H1 (cell line): ENCODE measurements at regions not wholly inside any gene's neighbourhood (a gene's known extent, or its start where the extent isn't known, plus 50 kb on each side); places are given as distances from the start of the nearest gene placed in this dataset.

ENCODE experiments used
- ATF2 ChIP-seq: IDR thresholded peaks from 2 replicates; pipeline ENCODE4 v1.6.1; 2012; ENCODE audit warnings: low read length, inconsistent platforms
- HDAC6 ChIP-seq: IDR thresholded peaks from one replicate; pipeline ENCODE4 v1.7.1; 2012; ENCODE audit warnings: low read depth, mild to moderate bottlenecking, inconsistent platforms, low read length, moderate library complexity
- KDM1A ChIP-seq: fragments of 200-600, 300-600 bp; sonication (generic); IDR thresholded peaks from 2 replicates; pipeline ENCODE4 v1.7.1; 2016; ENCODE audit warnings: mild to moderate bottlenecking, low read length, borderline replicate concordance
- KDM5A ChIP-seq: fragments of 200-600 bp; IDR thresholded peaks from 2 replicates; pipeline ENCODE4 v1.7.1; 2012; ENCODE audit warnings: mild to moderate bottlenecking, low read length, inconsistent platforms, mixed read lengths
- SUZ12 ChIP-seq: fragments of 200-600 bp; sonication (generic); IDR thresholded peaks from 2 replicates; pipeline ENCODE4 v1.6.1; 2012; ENCODE audit warnings: mild to moderate bottlenecking, inconsistent platforms, low read length, moderate library complexity, mixed read lengths

GRCh38 chr11:107271425-107271824 is 186.2 kb downstream of the CWF19L2 start (continued):
- TF ChIP-seq KDM5A, result no peak
- TF ChIP-seq HDAC6, result no peak
- TF ChIP-seq KDM1A, result no peak
- TF ChIP-seq ATF2, result no peak
- TF ChIP-seq SUZ12, result no peak
